WTC11 (cell line): ENCODE measurements at regions not wholly inside any gene's neighbourhood (a gene's known extent, or its start where the extent isn't known, plus 50 kb on each side); places are given as distances from the start of the nearest gene placed in this dataset.

ENCODE experiments used
- ATAC-seq: fragments of 200-7000 bp; cut with Tn5 transposase; 2 replicates; pipeline ENCODE4 v1.10.0; 2021; ENCODE audit warnings: mild to moderate bottlenecking, moderate library complexity
- CTCF ChIA-PET: fragments of 300-600 bp; sonication (Branson Sonifier 250); formaldehyde crosslinking; loops from one replicate; lab custom pipeline; 2021; ENCODE audit warnings: antibody characterized with exemption; lab: Charles Lee
- POLR2A ChIA-PET: fragments of 350-600 bp; sonication (Branson Sonifier 250); formaldehyde crosslinking; loops from one replicate; lab custom pipeline; 2021; ENCODE audit warnings: antibody characterized with exemption; lab: Charles Lee
- DNase-seq: peaks from one replicate; pipeline ENCODE4 v3.0.0; 2021; ENCODE audit warnings: low spot score
- H3K27ac Mint-ChIP-seq: 2 replicates; pipeline ENCODE4 v1.8.0; 2021; ENCODE audit warnings: mixed read lengths
- H3K27me3 Mint-ChIP-seq: 2 replicates; pipeline ENCODE4 v1.8.0; 2021; ENCODE audit warnings: low read depth, mild to moderate bottlenecking, moderate library complexity, mixed read lengths
- H3K36me3 Mint-ChIP-seq: 2 replicates; pipeline ENCODE4 v1.8.0; 2021; ENCODE audit warnings: mixed read lengths
- H3K4me1 Mint-ChIP-seq: 2 replicates; pipeline ENCODE4 v1.8.0; 2022; ENCODE audit warnings: mixed read lengths
- H3K4me3 Mint-ChIP-seq: 2 replicates; pipeline ENCODE4 v1.8.0; 2021; ENCODE audit warnings: mild to moderate bottlenecking, moderate library complexity, mixed read lengths
- H3K9me3 Mint-ChIP-seq: 2 replicates; pipeline ENCODE4 v1.8.0; 2021; ENCODE audit warnings: mixed read lengths
- ETV6 ChIP-seq: sonication (generic); formaldehyde crosslinking; IDR thresholded peaks from 2 replicates; pipeline ENCODE4 v1.8.1; 2022; ENCODE audit warnings: mild to moderate bottlenecking, missing genetic modification reagents
- IRF2 ChIP-seq: sonication (generic); formaldehyde crosslinking; IDR thresholded peaks from 2 replicates; pipeline ENCODE4 v1.8.0; 2022; ENCODE audit warnings: low read depth, missing genetic modification reagents, borderline replicate concordance
- JAZF1 ChIP-seq: fragments of 250-450 bp; sonication (Bioruptor Pico); IDR thresholded peaks from 2 replicates; pipeline ENCODE4 v1.9.0; 2021; ENCODE audit warnings: moderate library complexity, mild to moderate bottlenecking, inconsistent platforms
- JUN ChIP-seq: sonication (generic); formaldehyde crosslinking; IDR thresholded peaks from 2 replicates; pipeline ENCODE4 v1.8.0; 2023; ENCODE audit warnings: mild to moderate bottlenecking, missing genetic modification reagents
- NFATC4 ChIP-seq: fragments of 250-450 bp; sonication (Bioruptor Pico); IDR thresholded peaks from 2 replicates; pipeline ENCODE4 v1.9.0; 2021; ENCODE audit warnings: mild to moderate bottlenecking
- NR3C1 ChIP-seq: sonication (generic); formaldehyde crosslinking; conservative IDR thresholded peaks from 2 replicates; pipeline ENCODE4 v1.8.1; 2023; ENCODE audit warnings: low read depth, mild to moderate bottlenecking, missing genetic modification reagents
- TEAD4 ChIP-seq: sonication (generic); formaldehyde crosslinking; IDR thresholded peaks from 2 replicates; pipeline ENCODE4 v1.8.0; 2022; ENCODE audit warnings: mild to moderate bottlenecking, missing genetic modification reagents
- TP53 ChIP-seq: sonication (generic); formaldehyde crosslinking; IDR thresholded peaks from 2 replicates; pipeline ENCODE4 v1.8.1; 2023; ENCODE audit warnings: mild to moderate bottlenecking, missing genetic modification reagents
- ZBTB21 ChIP-seq: sonication (generic); formaldehyde crosslinking; IDR thresholded peaks from 2 replicates; pipeline ENCODE4 v1.8.1; 2023; ENCODE audit warnings: mild to moderate bottlenecking, missing genetic modification reagents, borderline replicate concordance
- ZNF121 ChIP-seq: sonication (generic); formaldehyde crosslinking; IDR thresholded peaks from 2 replicates; pipeline ENCODE4 v1.8.0; 2023; ENCODE audit warnings: missing genetic modification reagents
- ZNF138 ChIP-seq: sonication (generic); formaldehyde crosslinking; conservative IDR thresholded peaks from 2 replicates; pipeline ENCODE4 v1.8.1; 2022; ENCODE audit warnings: mild to moderate bottlenecking, moderate library complexity, missing genetic modification reagents
- ZNF263 ChIP-seq: sonication (generic); formaldehyde crosslinking; IDR thresholded peaks from 2 replicates; pipeline ENCODE4 v1.8.1; 2022; ENCODE audit warnings: low read depth, mild to moderate bottlenecking, moderate library complexity, missing genetic modification reagents
- ZNF396 ChIP-seq: fragments of 250-450 bp; sonication (Bioruptor Pico); IDR thresholded peaks from 2 replicates; pipeline ENCODE4 v1.8.0; 2021; ENCODE audit warnings: mild to moderate bottlenecking, moderate library complexity, borderline replicate concordance
- ZNF671 ChIP-seq: fragments of 250-450 bp; sonication (Bioruptor Pico); IDR thresholded peaks from 2 replicates; pipeline ENCODE4 v1.8.0; 2021; ENCODE audit warnings: mild to moderate bottlenecking
- TF ChIP-seq, protein P1 (sequence below): sonication (generic); formaldehyde crosslinking; IDR thresholded peaks from 2 replicates; pipeline ENCODE4 v1.8.1; 2023; ENCODE audit warnings: mild to moderate bottlenecking, missing genetic modification reagents, moderate library complexity
- TF ChIP-seq, protein P2 (sequence below): sonication (generic); formaldehyde crosslinking; conservative IDR thresholded peaks from 2 replicates; pipeline ENCODE4 v1.8.1; 2022; ENCODE audit warnings: mild to moderate bottlenecking, missing genetic modification reagents
- TF ChIP-seq, protein P3 (sequence below): sonication (generic); formaldehyde crosslinking; IDR thresholded peaks from 2 replicates; pipeline ENCODE4 v1.8.1; 2023; ENCODE audit warnings: mild to moderate bottlenecking, missing genetic modification reagents, moderate library complexity
- TF ChIP-seq, protein P4 (sequence below): fragments of 250-450 bp; sonication (Bioruptor Pico); IDR thresholded peaks from 2 replicates; pipeline ENCODE4 v2.1.2; 2022; ENCODE audit warnings: mild to moderate bottlenecking, moderate library complexity
- TF ChIP-seq, protein P5 (sequence below): fragments of 200-600 bp; IDR thresholded peaks from 2 replicates; pipeline ENCODE4 v1.8.0; 2022; ENCODE audit warnings: antibody characterized with exemption
- TF ChIP-seq, protein P6 (sequence below): sonication (generic); formaldehyde crosslinking; IDR thresholded peaks from 2 replicates; pipeline ENCODE4 v1.8.1; 2023; ENCODE audit warnings: mild to moderate bottlenecking, missing genetic modification reagents
- TF ChIP-seq, protein P7 (sequence below): sonication (generic); formaldehyde crosslinking; IDR thresholded peaks from 2 replicates; pipeline ENCODE4 v1.8.0; 2023; ENCODE audit warnings: missing genetic modification reagents, mild to moderate bottlenecking, borderline replicate concordance

DNA sequence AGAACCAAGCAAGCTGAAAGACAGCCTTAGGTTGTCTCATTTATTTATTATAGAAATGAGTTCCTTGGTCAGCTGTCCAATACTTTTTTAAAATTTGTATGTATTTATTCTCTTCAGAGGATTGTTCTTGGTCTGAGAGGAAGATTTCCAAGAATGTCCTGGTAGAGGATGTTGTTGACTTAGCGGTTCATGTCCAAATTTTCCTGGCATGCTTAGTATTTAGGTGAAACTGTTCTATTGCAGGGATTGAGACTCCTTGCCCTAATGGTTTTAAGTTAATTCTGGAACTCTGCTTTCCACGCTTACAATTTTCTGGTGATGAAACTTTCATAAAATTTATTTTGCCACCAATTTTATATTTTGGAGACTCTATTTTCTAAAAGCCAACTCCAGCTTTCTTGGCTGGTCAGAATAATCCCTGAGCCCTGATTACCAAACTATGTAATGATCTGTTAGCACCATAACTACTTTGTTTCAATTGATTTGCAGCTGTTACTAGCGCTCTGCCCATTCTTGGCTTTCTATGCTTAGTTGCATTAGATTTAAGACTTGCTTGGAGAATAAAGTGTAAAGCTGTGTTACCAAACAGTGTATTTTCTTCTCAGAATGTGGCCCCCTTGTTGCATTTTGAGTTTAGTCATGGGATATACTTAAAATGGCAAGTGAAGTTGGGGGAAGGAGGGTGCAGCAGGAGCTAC, 1868.8 kb upstream of the CELF4 start:
- TF ChIP-seq IRF2 (CRISPR knock-in tag) = no peak
- TF ChIP-seq JUN (CRISPR knock-in tag) = no peak
- TF ChIP-seq, protein P1, sequence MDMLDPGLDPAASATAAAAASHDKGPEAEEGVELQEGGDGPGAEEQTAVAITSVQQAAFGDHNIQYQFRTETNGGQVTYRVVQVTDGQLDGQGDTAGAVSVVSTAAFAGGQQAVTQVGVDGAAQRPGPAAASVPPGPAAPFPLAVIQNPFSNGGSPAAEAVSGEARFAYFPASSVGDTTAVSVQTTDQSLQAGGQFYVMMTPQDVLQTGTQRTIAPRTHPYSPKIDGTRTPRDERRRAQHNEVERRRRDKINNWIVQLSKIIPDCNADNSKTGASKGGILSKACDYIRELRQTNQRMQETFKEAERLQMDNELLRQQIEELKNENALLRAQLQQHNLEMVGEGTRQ (CRISPR knock-in tag) = no peak
- TF ChIP-seq, protein P2, sequence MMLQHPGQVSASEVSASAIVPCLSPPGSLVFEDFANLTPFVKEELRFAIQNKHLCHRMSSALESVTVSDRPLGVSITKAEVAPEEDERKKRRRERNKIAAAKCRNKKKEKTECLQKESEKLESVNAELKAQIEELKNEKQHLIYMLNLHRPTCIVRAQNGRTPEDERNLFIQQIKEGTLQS (CRISPR knock-in tag) = no peak
- no peak for TF ChIP-seq ZNF671 (CRISPR knock-in tag)
- TF ChIP-seq TEAD4 (CRISPR knock-in tag) = no peak
- no peak for TF ChIP-seq TP53
- TF ChIP-seq, protein P3, sequence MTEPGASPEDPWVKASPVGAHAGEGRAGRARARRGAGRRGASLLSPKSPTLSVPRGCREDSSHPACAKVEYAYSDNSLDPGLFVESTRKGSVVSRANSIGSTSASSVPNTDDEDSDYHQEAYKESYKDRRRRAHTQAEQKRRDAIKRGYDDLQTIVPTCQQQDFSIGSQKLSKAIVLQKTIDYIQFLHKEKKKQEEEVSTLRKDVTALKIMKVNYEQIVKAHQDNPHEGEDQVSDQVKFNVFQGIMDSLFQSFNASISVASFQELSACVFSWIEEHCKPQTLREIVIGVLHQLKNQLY = no peak

DNA sequence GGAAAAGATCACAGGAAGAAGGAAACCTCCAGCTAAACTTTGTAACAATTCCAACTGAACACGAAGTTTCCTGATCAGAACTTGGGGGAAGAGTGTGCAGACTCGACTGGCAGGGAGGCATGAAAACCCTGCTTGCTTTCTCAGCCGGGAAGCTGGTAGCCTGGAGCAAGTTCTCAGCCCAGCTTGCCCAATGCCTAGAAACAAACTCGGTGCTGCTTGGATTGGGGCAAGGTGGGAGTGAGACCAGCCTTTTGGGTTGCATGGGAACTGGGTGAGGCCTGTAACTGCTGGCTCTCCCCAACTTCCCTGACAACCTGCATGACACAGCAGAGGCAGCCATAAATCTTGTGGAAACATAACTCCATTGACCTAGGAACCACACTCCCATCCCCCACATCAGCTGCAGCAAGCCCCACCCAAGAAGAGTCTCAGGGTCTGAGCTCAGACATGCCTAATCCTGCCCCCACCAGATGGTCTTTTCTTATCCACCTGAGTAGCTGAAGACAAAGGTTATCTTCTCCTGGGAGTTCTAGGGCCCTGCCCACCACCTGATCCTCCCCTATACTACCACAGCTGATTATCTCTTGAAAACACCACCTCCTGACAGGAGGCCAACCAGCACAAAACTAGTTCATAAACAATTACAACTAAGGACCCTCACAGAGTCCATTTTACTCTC, 1859.7 kb upstream of the CELF4 start:
- peaks cover 31% of the 10 kb centered on the region for H3K9me3 Mint-ChIP-seq
- 0 out of 2 replicates have a peak, but pooled peaks cover 10% of the 10 kb centered on the region for H3K4me1 Mint-ChIP-seq
- H3K4me3 Mint-ChIP-seq = no peak overlapping the region
- H3K36me3 Mint-ChIP-seq = 0 out of 2 replicates have a peak, but pooled peaks cover 5% of the 10 kb centered on the region
- no peak for DNase-seq
- POLR2A ChIA-PET = no interaction called here
- H3K27me3 Mint-ChIP-seq = no peaks in the 10 kb centered on the region
- CTCF ChIA-PET = no interaction called here
- TF ChIP-seq ZNF263 (CRISPR knock-in tag) = no peak
- no peak for TF ChIP-seq JAZF1 (CRISPR knock-in tag)
- TF ChIP-seq, protein P4, sequence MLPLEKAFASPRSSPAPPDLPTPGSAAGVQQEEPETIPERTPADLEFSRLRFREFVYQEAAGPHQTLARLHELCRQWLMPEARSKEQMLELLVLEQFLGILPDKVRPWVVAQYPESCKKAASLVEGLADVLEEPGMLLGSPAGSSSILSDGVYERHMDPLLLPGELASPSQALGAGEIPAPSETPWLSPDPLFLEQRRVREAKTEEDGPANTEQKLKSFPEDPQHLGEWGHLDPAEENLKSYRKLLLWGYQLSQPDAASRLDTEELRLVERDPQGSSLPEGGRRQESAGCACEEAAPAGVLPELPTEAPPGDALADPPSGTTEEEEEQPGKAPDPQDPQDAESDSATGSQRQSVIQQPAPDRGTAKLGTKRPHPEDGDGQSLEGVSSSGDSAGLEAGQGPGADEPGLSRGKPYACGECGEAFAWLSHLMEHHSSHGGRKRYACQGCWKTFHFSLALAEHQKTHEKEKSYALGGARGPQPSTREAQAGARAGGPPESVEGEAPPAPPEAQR (CRISPR knock-in tag) = no peak
- TF ChIP-seq, protein P5, sequence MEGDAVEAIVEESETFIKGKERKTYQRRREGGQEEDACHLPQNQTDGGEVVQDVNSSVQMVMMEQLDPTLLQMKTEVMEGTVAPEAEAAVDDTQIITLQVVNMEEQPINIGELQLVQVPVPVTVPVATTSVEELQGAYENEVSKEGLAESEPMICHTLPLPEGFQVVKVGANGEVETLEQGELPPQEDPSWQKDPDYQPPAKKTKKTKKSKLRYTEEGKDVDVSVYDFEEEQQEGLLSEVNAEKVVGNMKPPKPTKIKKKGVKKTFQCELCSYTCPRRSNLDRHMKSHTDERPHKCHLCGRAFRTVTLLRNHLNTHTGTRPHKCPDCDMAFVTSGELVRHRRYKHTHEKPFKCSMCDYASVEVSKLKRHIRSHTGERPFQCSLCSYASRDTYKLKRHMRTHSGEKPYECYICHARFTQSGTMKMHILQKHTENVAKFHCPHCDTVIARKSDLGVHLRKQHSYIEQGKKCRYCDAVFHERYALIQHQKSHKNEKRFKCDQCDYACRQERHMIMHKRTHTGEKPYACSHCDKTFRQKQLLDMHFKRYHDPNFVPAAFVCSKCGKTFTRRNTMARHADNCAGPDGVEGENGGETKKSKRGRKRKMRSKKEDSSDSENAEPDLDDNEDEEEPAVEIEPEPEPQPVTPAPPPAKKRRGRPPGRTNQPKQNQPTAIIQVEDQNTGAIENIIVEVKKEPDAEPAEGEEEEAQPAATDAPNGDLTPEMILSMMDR = no peak
- TF ChIP-seq ETV6 = no peak
- TF ChIP-seq ZNF138 (CRISPR knock-in tag) = no peak
- TF ChIP-seq NR3C1 (CRISPR knock-in tag) = no peak
- no peak for TF ChIP-seq ZNF121 (CRISPR knock-in tag)
- TF ChIP-seq, protein P6, sequence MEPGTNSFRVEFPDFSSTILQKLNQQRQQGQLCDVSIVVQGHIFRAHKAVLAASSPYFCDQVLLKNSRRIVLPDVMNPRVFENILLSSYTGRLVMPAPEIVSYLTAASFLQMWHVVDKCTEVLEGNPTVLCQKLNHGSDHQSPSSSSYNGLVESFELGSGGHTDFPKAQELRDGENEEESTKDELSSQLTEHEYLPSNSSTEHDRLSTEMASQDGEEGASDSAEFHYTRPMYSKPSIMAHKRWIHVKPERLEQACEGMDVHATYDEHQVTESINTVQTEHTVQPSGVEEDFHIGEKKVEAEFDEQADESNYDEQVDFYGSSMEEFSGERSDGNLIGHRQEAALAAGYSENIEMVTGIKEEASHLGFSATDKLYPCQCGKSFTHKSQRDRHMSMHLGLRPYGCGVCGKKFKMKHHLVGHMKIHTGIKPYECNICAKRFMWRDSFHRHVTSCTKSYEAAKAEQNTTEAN (CRISPR knock-in tag) = no peak
- TF ChIP-seq, protein P7, sequence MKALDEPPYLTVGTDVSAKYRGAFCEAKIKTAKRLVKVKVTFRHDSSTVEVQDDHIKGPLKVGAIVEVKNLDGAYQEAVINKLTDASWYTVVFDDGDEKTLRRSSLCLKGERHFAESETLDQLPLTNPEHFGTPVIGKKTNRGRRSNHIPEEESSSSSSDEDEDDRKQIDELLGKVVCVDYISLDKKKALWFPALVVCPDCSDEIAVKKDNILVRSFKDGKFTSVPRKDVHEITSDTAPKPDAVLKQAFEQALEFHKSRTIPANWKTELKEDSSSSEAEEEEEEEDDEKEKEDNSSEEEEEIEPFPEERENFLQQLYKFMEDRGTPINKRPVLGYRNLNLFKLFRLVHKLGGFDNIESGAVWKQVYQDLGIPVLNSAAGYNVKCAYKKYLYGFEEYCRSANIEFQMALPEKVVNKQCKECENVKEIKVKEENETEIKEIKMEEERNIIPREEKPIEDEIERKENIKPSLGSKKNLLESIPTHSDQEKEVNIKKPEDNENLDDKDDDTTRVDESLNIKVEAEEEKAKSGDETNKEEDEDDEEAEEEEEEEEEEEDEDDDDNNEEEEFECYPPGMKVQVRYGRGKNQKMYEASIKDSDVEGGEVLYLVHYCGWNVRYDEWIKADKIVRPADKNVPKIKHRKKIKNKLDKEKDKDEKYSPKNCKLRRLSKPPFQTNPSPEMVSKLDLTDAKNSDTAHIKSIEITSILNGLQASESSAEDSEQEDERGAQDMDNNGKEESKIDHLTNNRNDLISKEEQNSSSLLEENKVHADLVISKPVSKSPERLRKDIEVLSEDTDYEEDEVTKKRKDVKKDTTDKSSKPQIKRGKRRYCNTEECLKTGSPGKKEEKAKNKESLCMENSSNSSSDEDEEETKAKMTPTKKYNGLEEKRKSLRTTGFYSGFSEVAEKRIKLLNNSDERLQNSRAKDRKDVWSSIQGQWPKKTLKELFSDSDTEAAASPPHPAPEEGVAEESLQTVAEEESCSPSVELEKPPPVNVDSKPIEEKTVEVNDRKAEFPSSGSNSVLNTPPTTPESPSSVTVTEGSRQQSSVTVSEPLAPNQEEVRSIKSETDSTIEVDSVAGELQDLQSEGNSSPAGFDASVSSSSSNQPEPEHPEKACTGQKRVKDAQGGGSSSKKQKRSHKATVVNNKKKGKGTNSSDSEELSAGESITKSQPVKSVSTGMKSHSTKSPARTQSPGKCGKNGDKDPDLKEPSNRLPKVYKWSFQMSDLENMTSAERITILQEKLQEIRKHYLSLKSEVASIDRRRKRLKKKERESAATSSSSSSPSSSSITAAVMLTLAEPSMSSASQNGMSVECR (CRISPR knock-in tag) = no peak
- no peak for TF ChIP-seq ZNF396 (CRISPR knock-in tag)
- TF ChIP-seq ZBTB21 (CRISPR knock-in tag) = no peak
- no peak for TF ChIP-seq NFATC4 (CRISPR knock-in tag)
- no peak overlapping the region for H3K27ac Mint-ChIP-seq
- ATAC-seq = no peak

More for the DNA sequence above, 1868.8 kb upstream of the CELF4 start:
- Mint-ChIP-seq H3K4me1 (no peaks in the 10 kb centered on the region), H3K36me3 (peaks cover 4% of the 10 kb centered on the region; the same call in 1 of the 2 replicates), H3K27me3 (no peaks in the 10 kb centered on the region), H3K9me3 (peaks cover 17% of the 10 kb centered on the region), H3K4me3 (no peak overlapping the region), H3K27ac (no peak overlapping the region)
- ATAC-seq (no peak), DNase-seq (no peak)
- ChIA-PET POLR2A (no interaction called here), CTCF (interaction anchor here (0.6 kb wide), 1 partner anchor 434 kb away, joined by 3 read pairs; no protein-coding TSS in a partner anchor)
